ENCODE measurements at regions not wholly inside any gene's neighbourhood (a gene's known extent, or its start where the extent isn't known, plus 50 kb on each side); places are given as distances from the start of the nearest gene placed in this dataset.
"Not testable (repeated sequence)": the region's sequence is repeated elsewhere in the genome, so short reads cannot be mapped to it uniquely, and the experiment has no call there.

DNA sequence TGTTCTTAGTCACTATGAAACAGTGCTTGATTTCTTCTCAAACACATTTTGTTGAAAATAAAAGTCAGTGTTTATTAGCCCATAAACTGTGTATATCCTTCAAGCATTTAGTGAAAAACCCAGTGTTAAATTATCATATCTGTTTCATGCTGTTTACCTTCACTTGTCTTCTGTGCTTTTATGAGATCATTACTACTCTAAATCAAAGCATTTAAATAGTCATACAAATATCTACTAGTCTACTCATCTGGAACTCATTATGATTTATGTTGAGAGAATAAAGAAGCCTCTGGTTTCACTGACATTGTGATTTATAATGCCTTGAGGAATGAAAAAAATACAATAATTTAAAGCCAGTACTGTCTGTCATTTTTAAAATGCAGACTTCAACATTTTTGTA lies 366.5 kb downstream of the SLCO4C1 start:
- DNase-seq (ENCODE audit: low spot score): no peak

DNA sequence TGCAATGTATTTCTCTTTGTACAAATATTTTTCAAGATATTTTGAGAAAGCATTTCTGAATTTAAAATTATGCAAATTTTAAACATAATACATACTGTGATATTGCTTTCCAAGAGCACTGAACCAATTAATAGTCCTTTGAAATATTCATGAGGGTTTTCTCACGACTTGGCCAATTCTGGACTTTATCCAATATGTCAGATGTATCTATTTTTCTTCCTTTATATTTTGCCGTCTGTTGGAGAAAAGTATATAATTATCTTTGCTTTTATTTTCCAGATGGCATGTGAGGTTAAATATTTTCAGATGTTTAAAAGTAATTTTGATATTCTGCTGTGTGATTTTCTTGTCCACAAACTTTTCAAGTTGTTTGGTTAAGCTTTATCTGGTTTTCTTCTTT lies 378.9 kb downstream of the SLCO4C1 start:
- DNase-seq (ENCODE audit: low spot score): no peak

DNA sequence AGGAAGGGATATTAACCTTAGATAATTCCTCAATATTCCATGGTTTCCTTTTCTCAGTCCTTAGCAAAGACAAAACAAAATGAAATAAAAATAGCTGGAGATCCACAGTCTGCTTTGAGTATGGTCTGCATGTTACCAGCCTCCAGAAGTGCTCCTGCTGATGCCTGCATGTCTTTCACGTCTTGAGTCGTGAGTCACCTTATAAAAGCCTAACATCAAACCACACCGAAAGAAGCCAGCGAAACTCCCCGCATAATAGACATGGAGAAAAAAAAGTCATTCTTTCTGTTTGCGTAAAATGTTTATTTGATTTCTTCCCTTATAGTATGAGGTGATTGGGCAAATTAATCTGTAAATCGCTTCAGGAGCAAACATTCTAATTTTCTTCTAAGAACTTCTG lies 380.5 kb downstream of the SLCO4C1 start:
- no peak for DNase-seq (ENCODE audit: low spot score)

DNA sequence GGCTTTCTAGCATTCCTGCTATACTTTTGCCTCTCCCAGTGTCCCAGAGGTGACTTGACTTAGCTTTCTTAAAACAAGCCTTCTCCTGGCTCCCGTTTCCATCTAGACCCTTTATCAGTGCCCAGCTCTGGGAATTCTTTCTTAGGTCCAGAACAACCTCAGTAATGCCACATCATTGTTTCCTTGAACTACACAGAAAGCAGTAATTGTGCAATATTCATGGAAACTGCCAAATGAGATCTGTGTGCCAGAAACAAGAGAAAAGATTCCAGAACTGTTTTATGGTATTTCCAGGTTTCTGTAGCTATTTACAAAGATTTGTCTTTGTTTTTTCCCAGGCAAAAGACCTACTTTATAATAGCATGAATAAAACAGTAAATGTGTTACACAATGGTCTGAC lies 391.3 kb downstream of the SLCO4C1 start:
- no peak for DNase-seq (ENCODE audit: low spot score)

DNA sequence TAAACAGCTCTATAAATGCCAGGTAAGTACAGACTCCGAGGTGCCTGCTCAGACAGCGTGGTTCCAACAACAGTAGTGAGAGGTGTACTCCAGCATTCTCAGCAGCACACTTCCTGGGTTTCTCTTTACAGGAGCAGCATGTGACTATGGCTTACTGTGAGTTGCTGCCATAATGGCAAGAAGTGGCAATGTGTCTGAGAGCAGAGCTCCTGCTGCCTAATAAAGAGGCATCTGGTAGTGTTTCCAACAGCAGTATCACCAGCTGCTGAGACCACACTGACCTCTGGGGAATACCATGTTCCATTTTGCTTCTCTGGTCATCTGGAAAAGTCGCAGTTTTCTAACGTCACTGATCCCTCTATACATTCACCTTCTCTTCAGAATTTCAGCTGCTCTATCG lies 398.2 kb downstream of the SLCO4C1 start:
- DNase-seq (ENCODE audit: low spot score): peak; percentile 44

DNA sequence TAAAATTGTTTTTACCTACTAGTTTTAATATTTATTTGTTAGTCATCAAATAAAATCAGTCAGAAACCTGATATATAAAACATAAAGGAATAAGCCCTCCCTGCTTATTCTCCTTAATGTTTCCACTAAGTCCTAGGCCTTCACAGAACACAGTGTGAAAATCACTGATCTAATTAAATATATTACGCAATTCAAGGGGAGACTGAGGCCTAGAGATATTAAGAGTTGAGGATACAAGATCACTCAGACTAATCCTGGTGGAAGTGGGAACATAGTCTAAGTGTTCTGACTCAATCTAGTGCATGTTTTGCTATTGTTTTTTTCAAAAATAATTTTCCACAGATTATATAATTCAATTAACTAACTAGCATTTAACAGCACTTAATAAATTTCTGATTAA lies 401.1 kb downstream of the SLCO4C1 start:
- no peak for DNase-seq (ENCODE audit: low spot score)

DNA sequence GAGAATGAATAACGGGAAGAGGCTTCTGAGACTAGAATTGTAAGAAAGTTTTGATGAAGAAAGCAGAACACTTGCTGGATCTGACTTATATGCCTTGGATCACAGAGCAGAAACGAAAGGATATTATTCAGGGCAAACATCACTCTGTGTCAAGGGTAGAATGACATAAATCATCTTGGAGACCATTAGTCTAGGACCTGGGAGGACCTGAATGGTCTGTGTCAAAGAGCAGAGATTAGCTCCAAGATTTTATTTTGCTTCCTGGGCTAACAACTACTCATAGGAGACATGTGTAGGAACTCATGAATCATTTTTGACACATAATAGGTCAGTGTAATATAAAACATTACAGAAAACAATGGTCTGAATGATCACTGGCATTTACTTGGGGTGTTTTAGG lies 417.9 kb downstream of the SLCO4C1 start:
- no peak for DNase-seq (ENCODE audit: low spot score)

DNA sequence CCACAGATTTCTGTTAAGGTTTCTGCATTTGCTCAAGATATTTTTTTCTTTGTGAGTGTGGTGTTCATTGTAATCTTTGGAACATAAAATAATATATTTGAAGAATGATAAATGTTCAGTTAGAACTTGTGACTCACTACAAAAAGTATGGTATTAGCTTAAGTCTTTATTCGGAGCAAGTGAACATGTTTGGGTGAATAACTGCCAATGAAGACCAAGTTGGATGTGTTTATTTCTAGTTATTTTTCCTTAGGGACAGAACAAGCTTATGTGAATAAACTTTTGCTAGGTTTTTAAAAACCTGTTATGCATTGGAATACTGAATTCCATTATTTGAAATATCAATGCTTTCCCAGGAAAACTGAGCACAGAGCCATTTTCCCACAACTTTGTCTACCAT lies 418.6 kb downstream of the SLCO4C1 start:
- DNase-seq (ENCODE audit: low spot score): no peak

DNA sequence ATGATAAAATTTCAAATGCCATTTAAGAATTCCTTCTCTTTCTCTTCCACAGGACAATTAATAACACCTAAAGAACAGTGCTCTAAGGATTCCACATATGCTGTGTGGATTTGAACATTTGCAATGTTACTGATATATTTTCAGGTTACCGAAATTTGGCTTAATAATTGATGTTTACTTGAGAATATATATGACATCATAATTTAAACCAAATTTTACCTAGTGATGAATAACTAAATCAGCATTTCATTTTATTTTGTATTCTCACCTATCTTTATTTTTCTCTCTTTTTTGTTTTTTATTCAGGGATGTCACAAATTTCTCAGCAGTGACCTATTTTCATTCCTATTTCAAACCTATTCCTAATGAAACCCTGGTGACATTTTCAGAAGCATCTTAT lies 429.6 kb downstream of the SLCO4C1 start:
- no peak for DNase-seq (ENCODE audit: low spot score)

DNA sequence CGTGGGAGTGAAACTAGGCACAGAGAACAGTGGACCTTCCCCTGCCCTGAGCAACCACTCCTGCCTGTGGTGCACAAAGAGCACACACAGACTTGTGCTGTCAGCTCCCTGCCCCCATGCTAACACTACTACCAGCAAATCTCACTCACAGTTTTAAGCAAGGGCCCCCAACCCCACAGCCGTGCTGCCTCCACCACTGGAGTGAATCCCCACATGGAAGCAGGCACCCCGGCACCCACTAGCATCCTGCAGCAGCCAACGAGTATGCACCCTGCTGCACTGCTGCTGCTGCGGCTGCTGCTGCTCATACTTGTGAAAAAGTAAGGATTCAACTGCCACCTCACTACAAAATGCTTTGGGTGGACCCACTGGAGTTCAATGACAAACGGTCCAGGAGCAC lies 435.5 kb downstream of the SLCO4C1 start:
- no peak for DNase-seq (ENCODE audit: low spot score)

DNA sequence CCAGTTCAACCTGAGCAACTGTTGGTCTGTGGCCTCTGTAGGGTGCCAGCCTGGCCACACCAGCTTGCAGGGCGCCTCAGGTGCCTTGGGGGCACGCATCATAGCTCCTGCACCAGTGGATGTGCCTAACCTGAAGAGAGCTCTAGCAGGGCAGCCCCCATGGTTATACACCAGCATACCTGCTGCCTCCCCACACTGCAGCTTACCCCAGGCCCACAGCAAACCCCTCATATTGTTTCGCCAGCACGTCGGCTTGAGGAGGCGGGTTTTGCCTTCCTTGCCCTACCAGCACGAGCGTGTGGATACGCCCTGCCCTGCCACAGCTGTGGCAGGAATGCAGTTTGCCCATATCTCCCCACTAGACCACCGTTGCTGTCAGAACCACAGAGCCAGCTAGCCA lies 435.9 kb downstream of the SLCO4C1 start:
- no peak for DNase-seq (ENCODE audit: low spot score)

DNA sequence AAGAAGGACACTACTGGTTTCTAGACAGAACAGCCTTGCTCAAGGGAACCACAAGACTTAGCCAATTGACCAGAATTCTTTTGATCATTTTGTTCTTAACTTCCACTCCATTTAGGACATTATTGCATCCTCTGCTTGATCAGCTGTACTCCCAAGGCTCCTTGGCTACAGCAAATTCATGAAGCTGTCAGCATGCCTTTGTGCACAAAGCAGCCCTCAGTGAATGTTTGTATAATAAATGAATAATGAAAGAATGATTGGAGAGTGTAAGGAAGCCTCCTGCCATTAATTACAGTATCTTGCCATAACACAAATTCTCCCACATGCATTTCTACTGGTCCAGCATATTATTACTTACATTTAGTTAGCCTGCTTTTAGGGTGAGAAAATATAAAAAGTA lies 449.6 kb downstream of the SLCO4C1 start:
- DNase-seq (ENCODE audit: low spot score): no peak

DNA sequence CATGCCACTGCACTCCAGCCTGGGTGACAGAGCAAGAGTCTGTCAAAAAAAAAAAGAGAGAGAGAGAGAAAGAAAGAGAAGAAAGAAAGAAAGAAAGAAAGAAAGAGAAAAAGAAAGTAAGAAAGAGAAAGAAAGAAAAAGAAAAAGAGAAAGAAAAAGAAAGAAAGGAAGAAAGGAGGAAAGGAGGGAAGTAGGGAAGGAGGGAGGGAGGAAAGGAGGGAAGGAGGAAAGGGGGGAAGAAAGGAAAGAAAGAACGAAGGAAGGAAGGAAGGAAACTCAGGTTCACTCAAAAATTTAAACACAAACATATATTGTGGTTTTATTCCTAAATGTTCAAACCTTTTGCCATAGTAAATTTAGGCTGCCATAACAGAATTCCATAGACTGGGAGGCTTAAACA lies 453.0 kb downstream of the SLCO4C1 start:
- no peak for DNase-seq (ENCODE audit: low spot score)

DNA sequence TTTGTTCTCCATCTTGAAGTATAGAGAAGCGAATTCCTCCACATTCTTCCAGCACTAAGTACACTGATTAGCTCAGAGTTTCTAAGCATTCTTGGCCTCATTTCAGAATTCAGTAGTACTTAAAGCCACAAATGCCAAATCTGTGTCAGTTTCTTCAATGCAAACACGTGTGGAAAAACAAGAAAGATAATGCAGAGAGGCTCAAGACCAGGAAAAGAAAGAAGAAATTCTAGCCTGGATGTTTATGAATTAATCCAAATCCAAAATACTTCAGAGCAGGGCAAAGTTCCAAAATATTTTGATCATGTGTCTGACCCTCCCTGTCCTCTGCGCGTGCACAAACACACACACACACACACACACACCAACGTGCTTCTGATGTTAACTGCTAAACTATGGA lies 457.6 kb downstream of the SLCO4C1 start:
- DNase-seq (ENCODE audit: low spot score): no peak

DNA sequence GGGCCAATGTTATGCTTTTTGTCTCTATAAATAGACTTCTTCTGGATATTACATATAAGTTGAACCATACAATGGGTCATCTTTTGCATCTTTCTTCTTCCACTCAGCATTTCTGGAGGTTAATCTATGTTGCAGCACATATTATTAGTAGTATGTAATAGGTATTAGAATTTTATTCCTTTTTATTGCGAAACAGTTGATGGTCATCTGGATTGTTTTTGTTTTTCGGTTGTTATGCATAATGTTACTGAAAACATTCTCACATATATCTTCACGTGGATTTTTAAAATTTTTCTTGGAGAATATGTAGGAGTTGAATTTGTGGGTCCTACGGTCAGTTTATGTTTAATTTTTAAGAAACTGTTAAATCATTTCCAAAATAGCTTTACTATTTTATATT lies 466.8 kb downstream of the SLCO4C1 start:
- DNase-seq (ENCODE audit: low spot score): no peak

DNA sequence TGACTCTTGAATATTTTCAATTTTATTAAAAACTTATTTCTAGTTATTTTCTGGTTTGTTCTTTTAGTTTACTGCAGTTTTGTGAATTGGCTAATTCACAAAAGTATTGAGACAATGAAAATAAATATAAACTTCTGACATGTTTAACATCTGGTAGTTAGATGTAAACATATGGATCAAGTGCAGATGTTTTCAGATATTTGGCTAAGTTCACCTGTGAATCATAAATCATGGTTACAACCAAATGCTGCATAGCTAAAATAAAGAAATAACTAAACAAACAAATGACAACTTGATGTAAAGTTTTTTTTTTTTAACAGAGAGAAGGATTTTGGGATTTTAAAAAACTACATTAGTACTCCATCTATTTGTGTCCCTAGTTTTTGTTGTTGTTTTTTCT lies 484.6 kb downstream of the SLCO4C1 start:
- DNase-seq (ENCODE audit: low spot score): no peak

DNA sequence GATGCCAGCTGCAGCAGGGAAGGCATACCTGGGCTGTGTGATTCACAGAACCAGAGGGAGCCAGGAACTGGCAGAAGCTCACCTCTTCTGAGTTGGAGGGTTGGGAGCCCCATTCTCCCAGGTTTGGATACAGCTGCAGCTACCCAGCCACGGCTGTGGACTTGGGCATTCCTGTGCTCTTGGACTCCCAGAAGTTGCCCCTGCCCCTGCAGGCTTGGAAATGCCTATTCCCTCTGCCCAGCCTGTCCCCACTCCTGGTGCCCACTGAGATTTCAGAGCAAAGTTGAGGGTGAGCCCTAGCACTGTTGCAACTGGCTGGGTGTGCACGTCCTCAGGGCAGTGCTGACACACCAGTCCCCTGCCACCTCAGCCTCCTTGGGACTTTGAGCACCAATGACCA lies 489.7 kb downstream of the SLCO4C1 start:
- DNase-seq (ENCODE audit: low spot score): no peak

DNA sequence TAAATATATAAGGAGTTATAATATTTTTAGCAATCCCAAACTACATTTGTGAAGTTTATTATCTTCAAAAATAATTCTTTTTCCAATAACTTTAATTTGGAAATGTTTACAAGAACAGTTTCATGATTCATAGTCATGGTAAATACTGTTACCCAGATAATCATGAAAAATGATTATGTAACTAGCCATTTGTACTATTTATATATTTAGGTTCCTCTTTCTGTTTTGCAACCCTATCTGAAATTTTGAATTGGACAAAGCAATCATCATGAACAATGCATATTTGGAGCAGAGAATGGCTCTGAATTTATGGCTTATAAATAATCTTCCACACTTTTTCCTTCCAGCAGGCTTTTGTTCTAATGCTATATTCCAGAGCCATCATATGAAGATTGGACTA lies 499.7 kb downstream of the SLCO4C1 start:
- no peak for DNase-seq (ENCODE audit: low spot score)

DNA sequence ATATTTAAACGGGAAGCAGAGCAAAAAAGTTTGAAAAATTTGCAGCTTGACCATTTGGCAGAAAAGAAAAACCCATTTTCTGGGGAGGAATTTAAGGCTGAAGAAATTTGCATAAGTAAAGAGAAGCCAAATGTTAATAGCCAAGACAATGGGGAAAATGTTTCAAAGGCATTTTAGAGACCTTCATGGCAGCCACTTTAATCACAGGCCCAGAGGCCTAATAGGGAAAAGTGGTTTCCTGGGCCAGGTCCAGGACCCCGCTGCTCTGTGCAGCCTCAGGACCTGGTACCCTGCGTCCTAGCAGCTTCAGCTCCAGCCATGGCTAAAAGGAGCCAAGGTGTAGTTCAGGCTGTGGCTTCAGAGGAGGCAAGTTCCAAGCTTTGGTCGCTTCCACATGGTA lies 507.3 kb downstream of the SLCO4C1 start:
- no peak for DNase-seq (ENCODE audit: low spot score)

DNA sequence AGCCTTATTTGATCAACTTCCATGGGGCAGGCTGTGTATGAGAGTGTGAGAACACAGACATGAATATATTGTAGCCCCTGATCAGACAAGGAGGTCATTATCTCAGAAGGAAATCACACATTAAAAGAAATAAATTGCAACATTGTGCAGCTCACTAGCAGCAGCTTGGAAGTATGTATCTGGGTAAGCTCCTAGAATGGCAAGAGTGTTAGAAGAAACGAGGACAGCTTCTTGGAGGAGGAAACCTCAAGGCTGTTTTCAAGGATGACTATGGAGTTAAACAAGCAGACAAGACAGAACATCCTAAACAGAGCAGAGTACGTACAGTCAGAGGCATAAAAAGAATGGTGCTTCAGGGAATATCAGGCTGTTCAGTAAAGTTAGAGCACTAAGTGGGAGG lies 511.0 kb downstream of the SLCO4C1 start:
- no peak for DNase-seq (ENCODE audit: low spot score)

DNA sequence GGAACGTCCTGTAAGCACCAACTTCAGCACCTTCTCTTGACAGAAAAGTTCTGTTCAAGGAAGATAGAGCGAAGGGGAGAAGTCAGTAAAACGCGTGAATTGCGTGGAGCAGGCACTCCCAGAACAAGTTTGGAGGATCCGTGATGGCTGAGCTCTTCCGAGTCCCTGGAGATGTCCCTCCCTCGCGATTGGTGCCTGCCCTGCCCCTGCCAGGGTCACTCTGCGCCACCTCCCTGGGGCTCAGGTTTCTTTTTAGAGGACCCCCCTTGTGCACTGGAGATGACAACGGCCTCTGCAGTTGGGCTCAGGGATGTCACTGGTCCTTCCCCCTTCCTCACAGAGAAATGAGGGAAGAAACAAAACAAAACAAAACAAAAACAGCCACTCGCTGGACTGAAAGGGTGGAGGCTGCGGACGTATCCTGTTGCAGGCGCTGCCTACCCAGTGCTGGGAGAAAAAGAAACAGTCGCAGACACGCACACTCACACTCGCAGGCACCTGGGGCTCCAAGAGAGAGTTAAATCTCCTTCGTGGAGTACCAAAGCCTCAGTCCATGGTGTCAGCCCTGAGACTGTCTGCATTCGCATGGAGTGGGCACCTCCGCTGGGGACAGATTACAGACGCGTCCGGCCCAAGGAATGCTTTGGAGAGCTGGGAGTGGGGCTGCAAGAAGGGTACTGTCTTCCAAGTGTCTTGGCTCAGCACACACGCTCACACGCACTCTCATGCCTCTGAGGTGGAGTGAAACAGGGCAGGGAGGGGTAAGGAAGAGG lies 512.7 kb downstream of the SLCO4C1 start:
- DNase-seq (ENCODE audit: low spot score): no peak

DNA sequence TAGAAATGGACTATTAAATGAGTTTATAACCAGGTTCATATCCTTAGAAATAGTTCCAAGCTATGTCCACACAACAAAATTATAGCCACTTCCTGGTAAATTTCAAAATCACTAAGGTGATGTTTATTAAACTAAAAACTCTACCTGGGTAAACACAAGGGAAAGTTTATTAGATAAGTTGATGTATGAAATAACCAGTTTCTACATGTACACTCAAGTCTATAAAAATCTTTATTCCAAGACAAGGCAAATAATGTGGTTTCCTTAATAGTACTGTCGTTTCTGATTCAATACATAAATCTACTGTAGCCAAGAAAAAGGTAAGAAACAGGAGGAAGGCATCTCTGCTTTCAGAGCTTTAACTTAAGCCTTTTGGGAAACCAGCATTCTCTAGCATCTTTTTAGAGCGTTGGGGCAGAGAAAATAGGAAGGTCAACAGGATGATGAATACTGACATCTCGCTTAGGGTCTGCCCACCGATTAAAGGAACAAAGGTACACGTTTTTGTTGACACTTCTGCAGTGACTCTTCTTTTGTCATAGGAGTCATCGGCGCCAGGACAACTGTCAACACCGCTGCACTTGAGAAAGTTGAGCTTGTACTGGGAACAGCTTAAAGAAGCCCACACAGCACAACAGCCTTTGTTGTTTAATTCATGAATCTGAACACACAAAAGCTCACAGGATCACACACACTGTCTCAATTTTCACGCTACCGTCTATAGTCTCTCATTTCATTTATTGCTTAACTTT lies 513.6 kb downstream of the SLCO4C1 start:
- DNase-seq (ENCODE audit: low spot score): no peak

DNA sequence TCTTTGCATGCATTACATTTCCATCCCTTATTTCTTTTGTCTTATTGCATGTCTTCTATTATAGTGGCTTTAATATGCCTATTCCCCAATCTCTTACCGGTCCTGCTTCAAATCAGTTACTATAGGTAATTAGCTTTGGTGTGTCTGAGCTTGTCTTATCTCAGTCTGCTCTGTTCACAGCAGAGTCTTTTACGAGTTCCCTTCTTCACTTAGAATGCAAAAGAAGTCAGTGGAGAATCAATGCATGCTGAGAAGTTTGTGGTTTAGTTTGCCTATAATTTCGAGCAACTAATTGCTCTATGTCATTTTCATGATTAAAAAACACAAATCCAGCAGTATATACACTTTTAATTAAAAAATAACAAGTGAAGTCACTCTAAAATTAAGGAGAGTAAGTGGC lies 545.0 kb downstream of the SLCO4C1 start:
- no peak for DNase-seq (ENCODE audit: low spot score)

DNA sequence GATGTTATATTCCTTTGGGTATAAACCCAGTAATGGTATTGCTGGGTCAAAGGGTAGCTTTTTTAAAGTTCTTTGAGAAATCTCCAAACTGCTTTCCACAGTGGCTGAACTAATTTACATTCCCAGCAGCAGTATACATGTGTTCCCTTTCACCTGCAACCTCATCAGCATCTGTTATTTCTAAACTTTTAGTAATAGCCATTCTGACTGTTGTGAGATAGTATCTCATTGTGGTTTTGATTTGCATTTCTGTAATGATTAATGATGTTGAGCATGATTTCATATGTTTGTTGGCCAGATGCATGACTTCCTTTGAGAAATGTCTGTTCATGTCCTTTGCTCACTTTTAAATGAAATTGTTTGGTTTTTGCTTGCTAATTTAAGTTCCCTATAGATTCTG lies 553.1 kb downstream of the SLCO4C1 start:
- DNase-seq (ENCODE audit: low spot score): not testable (repeated sequence)

All from ecto neural progenitor cell (in vitro differentiated cells).